A549 (cell line): ENCODE measurements at regions not wholly inside any gene's neighbourhood (a gene's known extent, or its start where the extent isn't known, plus 50 kb on each side); places are given as distances from the start of the nearest gene placed in this dataset.

Experiments
- CTCF ChIP-seq: fragments of >200 bp; sonication (Bioruptor Twin); formaldehyde crosslinking; IDR thresholded peaks from 3 replicates; pipeline ENCODE4 v1.5.1; 2016
- EP300 ChIP-seq, 2 experiments: fragments of >200 bp; sonication (Bioruptor Twin); formaldehyde crosslinking; IDR thresholded peaks; 2 replicates in 1 of 2; 3 replicates in 1 of 2; pipeline ENCODE4 v1.6.1; 2016 to 2017
- ESRRA ChIP-seq: fragments of 150-350 bp; IDR thresholded peaks from 2 replicates; pipeline ENCODE4 v1.6.1; 2014; ENCODE audit warnings: mild to moderate bottlenecking, low read length, borderline replicate concordance
- HDAC2 ChIP-seq: fragments of 200-600 bp; sonication (generic); IDR thresholded peaks from 2 replicates; pipeline ENCODE4 v1.6.1; 2016
- JUN ChIP-seq, 2 experiments: fragments of >200 bp; sonication (Bioruptor Twin); formaldehyde crosslinking; IDR thresholded peaks; 2 replicates in 1 of 2; 3 replicates in 1 of 2; pipeline ENCODE4 v1.6.1; 2016 to 2017
- MYC ChIP-seq: IDR thresholded peaks from 2 replicates; pipeline ENCODE4 v1.6.1; 2012; ENCODE audit warnings: mild to moderate bottlenecking, inconsistent platforms, low read length, improper control_type of control experiment, borderline replicate concordance
- NFE2L2 ChIP-seq: fragments of 150-350 bp; conservative IDR thresholded peaks from 2 replicates; pipeline ENCODE4 v1.6.1; 2014; ENCODE audit warnings: low read length
- NR3C1 ChIP-seq: fragments of >200 bp; sonication (Bioruptor Twin); formaldehyde crosslinking; IDR thresholded peaks from 3 replicates; pipeline ENCODE4 v1.6.1; 2017
- POLR2A ChIP-seq: IDR thresholded peaks from 2 replicates; pipeline ENCODE4 v1.6.1; 2012; ENCODE audit warnings: mild to moderate bottlenecking, low read length

- no peak for TF ChIP-seq EP300 (IDR thresholded peaks at IDR 0.05)
- no peak for TF ChIP-seq POLR2A
- no peak for TF ChIP-seq JUN (IDR thresholded peaks at IDR 0.05)
- TF ChIP-seq CTCF = no peak
- TF ChIP-seq HDAC2 = no peak
- TF ChIP-seq MYC = no peak
- no peak for TF ChIP-seq NFE2L2
- TF ChIP-seq ESRRA = no peak
- no peak for TF ChIP-seq NR3C1
Observed at GRCh38 chr3:177932346-177932745, 603.9 kb upstream of the KCNMB2 start.
